HepG2 (cell line): ENCODE measurements at regions not wholly inside any gene's neighbourhood (a gene's known extent, or its start where the extent isn't known, plus 50 kb on each side); places are given as distances from the start of the nearest gene placed in this dataset.

Experiments used
- ATAC-seq: fragments of 200-7000 bp; cut with Tn5 transposase; 3 replicates; pipeline ENCODE4 v1.9.1; 2020; ENCODE audit warnings: mild to moderate bottlenecking, moderate library complexity
- BruUV-seq: library from RNA; stranded (reverse); fragments of 400-500 nt; replicated peaks from 2 replicates; lab custom pipeline; 2021; lab: Mats Ljungman, UMichigan
- CTCF ChIA-PET: fragments of 300-600 bp; formaldehyde crosslinking; extraction: SDS; loops from one replicate; lab custom pipeline; 2021; ENCODE audit warnings: low total read pairs, inconsistent platforms, low intra/inter-chr PET ratio; lab: Yijun Ruan, JAX
- POLR2A ChIA-PET: fragments of 350-600 bp; sonication (Branson Sonifier 250); formaldehyde crosslinking; loops from one replicate; lab custom pipeline; 2020; ENCODE audit warnings: antibody characterized with exemption, inconsistent platforms; lab: Yijun Ruan, JAX
- DNase-seq: peaks from one replicate; pipeline ENCODE4 v3.0.0-alpha.2; 2015; ENCODE audit warnings: low spot score
- FAIRE-seq: peaks from 3 replicates; lab custom pipeline; 2011; peaks lifted over from hg19 to GRCh38; lab: Jason Lieb, UNC
- H2AFZ ChIP-seq: one replicate; pipeline ENCODE4 v1.6.1; 2011; ENCODE audit warnings: low read length, inconsistent platforms
- H3K27ac ChIP-seq: fragments of 300-600 bp; 3 replicates; pipeline ENCODE4 v1.8.0; 2011; ENCODE audit warnings: mixed run types, mild to moderate bottlenecking, mixed read lengths, low read length, inconsistent platforms; ENCODE audit not compliant: insufficient read depth; ENCODE audit errors: extremely low read length
- H3K27me3 ChIP-seq, 2 experiments: fragments of 200-600 bp in 1 of 2; 2 replicates in 1 of 2; 3 replicates in 1 of 2; pipeline versions ENCODE4 v1.6.0 to v1.8.0; 2011; ENCODE audit warnings: low read length in 2 of 2, mild to moderate bottlenecking in 2 of 2, moderate library complexity in 2 of 2, inconsistent platforms in 1 of 2; ENCODE audit not compliant: insufficient read depth in 2 of 2, control insufficient read depth in 1 of 2
- H3K36me3 ChIP-seq, 2 experiments: fragments of 200-600 bp in 1 of 2; replicated peaks in 1 of 2; 2 replicates in 1 of 2; 3 replicates in 1 of 2; pipeline versions ENCODE4 v1.5.1 to v1.8.0; 2011; ENCODE audit warnings: low read length in 2 of 2, inconsistent platforms in 1 of 2; ENCODE audit not compliant: insufficient read depth in 2 of 2, control insufficient read depth in 1 of 2
- H3K4me1 ChIP-seq: 2 replicates; pipeline ENCODE4 v1.5.1; 2012; ENCODE audit warnings: low read length, inconsistent platforms; ENCODE audit not compliant: insufficient read depth
- H3K4me2 ChIP-seq: 2 replicates; pipeline ENCODE4 v1.6.0; 2011; ENCODE audit warnings: low read depth, low read length, inconsistent platforms
- H3K4me3 ChIP-seq, 3 experiments: fragments of 200-600 bp in 1 of 3; sonication (generic), shearing (Covaris generic) in 1 of 3; replicated peaks in 1 of 3; 2 replicates each; pipeline ENCODE4 v1.5.1; 2011 to 2016; ENCODE audit warnings: low read length in 3 of 3, inconsistent platforms in 2 of 3, low read depth in 2 of 3, mild to moderate bottlenecking in 2 of 3, control low read depth in 1 of 3, mixed read lengths in 1 of 3; ENCODE audit not compliant: insufficient read depth in 1 of 3
- H3K79me2 ChIP-seq: one replicate; pipeline ENCODE4 v1.6.1; 2011; ENCODE audit warnings: low read length, inconsistent platforms; ENCODE audit not compliant: insufficient read depth
- H3K9ac ChIP-seq: 2 replicates; pipeline ENCODE4 v1.6.0; 2011; ENCODE audit warnings: mild to moderate bottlenecking, low read depth, low read length, inconsistent platforms; ENCODE audit not compliant: insufficient read depth
- H3K9me3 ChIP-seq: 2 replicates; pipeline ENCODE4 v1.5.1; 2012; ENCODE audit warnings: mild to moderate bottlenecking, low read length
- H4K20me1 ChIP-seq: 2 replicates; pipeline ENCODE4 v1.6.0; 2011; ENCODE audit warnings: inconsistent platforms, mild to moderate bottlenecking, low read length, moderate library complexity; ENCODE audit not compliant: insufficient read depth
- HOXA3 ChIP-seq: sonication (generic); formaldehyde crosslinking; IDR thresholded peaks from 2 replicates; pipeline ENCODE4 v1.5.0; 2020; ENCODE audit warnings: missing genetic modification reagents
- HOXA9 ChIP-seq: sonication (generic); formaldehyde crosslinking; IDR thresholded peaks from 2 replicates; pipeline ENCODE4 v1.8.1; 2022; ENCODE audit warnings: missing genetic modification reagents, mild to moderate bottlenecking, moderate library complexity, borderline replicate concordance
- IKZF1 ChIP-seq: fragments of 450-650 bp; IDR thresholded peaks from 2 replicates; pipeline ENCODE4 v1.7.1; 2016
- SP140L ChIP-seq: sonication (generic); formaldehyde crosslinking; IDR thresholded peaks from 2 replicates; pipeline ENCODE4 v1.4.0; 2020; ENCODE audit warnings: missing genetic modification reagents, borderline replicate concordance
- TBL1XR1 ChIP-seq: fragments of 150-350 bp; IDR thresholded peaks from 2 replicates; pipeline ENCODE4 v1.6.1; 2014; ENCODE audit warnings: borderline replicate concordance, low read length; ENCODE audit not compliant: partially characterized antibody
- ZSCAN29 ChIP-seq: sonication (generic); formaldehyde crosslinking; conservative IDR thresholded peaks from 2 replicates; pipeline ENCODE4 v1.4.0; 2020; ENCODE audit warnings: mild to moderate bottlenecking, missing genetic modification reagents
- WGBS: methylation state at CpG from one replicate; pipeline ENCODE4 v1.1.6; 2017; ENCODE audit warnings: low lambda C conversion rate; 5-methylcytosine and 5-hydroxymethylcytosine counted together
- in situ Hi-C: cut with HindIII; loops from 2 replicates; pipeline ENCODE4 v1.10.0; 2017; ENCODE audit warnings: low pct_unique_long_range_greater_than_20kb; ENCODE audit not compliant: extremely low pct_ligation_motif_present
- intact Hi-C: fragments of 100-400 bp; cut with micrococcal nuclease; formaldehyde crosslinking; loops from one replicate; pipeline ENCODE4 v1.10.0; 2022; ENCODE audit not compliant: unreplicated experiment
- TF ChIP-seq, protein P1 (sequence below): sonication (generic); formaldehyde crosslinking; IDR thresholded peaks from 2 replicates; pipeline ENCODE4 v1.5.1; 2020; ENCODE audit warnings: missing genetic modification reagents, mild to moderate bottlenecking, borderline replicate concordance
- TF ChIP-seq, protein P2 (sequence below): sonication (generic); formaldehyde crosslinking; IDR thresholded peaks from 2 replicates; pipeline ENCODE4 v1.4.0; 2020; ENCODE audit warnings: missing genetic modification reagents
- TF ChIP-seq, protein P3 (sequence below): sonication (generic); formaldehyde crosslinking; IDR thresholded peaks from 2 replicates; pipeline ENCODE4 v1.4.0; 2020; ENCODE audit warnings: missing genetic modification reagents
- TF ChIP-seq, protein P4 (sequence below): sonication (generic); formaldehyde crosslinking; IDR thresholded peaks from 2 replicates; pipeline ENCODE4 v1.4.0; 2020; ENCODE audit warnings: missing genetic modification reagents, borderline replicate concordance
- TF ChIP-seq, protein P5 (sequence below): sonication (generic); formaldehyde crosslinking; IDR thresholded peaks from 2 replicates; pipeline ENCODE4 v1.4.0; 2020; ENCODE audit warnings: mild to moderate bottlenecking, missing genetic modification reagents
- TF ChIP-seq, protein P6 (sequence below): sonication (generic); formaldehyde crosslinking; IDR thresholded peaks from 2 replicates; pipeline ENCODE4 v1.4.0; 2020; ENCODE audit warnings: missing genetic modification reagents, borderline replicate concordance

DNA sequence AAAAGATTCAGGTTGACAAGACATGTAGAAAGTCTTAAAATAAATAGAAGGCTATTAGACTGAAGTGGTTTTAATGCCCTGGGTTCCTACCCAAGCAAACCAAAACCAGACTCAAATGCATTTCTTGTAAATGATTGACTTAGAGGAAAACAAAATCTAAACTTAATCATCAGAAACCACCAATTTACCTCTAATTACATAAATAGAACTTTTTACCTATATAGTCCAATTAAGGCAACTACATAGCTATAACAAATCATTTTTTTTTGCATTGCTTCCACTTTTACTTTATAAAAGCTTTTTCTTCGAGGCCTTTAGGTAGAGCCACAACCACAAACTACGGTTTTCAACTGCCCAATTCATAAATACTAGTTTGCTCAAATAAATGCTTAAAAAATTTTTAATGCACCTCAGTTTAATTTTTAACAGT, 231.3 kb upstream of the ARHGEF26 start:
- no peak overlapping the region for H3K9ac ChIP-seq
- DNase-seq (no peak), ATAC-seq (no peak), FAIRE-seq (no peak)
- no peak overlapping the region for H3K4me2 ChIP-seq
- no peaks in the 10 kb centered on the region for H4K20me1 ChIP-seq
- ChIA-PET CTCF (no interaction called here), POLR2A (no interaction called here)
- BruUV-seq, result no TSS peak
- no peaks in the 10 kb centered on the region for H3K36me3 ChIP-seq
- in situ Hi-C loops, result no loop called here
- no peak for TF ChIP-seq ZSCAN29
- TF ChIP-seq, protein P1, sequence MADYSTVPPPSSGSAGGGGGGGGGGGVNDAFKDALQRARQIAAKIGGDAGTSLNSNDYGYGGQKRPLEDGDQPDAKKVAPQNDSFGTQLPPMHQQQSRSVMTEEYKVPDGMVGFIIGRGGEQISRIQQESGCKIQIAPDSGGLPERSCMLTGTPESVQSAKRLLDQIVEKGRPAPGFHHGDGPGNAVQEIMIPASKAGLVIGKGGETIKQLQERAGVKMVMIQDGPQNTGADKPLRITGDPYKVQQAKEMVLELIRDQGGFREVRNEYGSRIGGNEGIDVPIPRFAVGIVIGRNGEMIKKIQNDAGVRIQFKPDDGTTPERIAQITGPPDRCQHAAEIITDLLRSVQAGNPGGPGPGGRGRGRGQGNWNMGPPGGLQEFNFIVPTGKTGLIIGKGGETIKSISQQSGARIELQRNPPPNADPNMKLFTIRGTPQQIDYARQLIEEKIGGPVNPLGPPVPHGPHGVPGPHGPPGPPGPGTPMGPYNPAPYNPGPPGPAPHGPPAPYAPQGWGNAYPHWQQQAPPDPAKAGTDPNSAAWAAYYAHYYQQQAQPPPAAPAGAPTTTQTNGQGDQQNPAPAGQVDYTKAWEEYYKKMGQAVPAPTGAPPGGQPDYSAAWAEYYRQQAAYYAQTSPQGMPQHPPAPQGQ (CRISPR knock-in tag), result no peak
- TF ChIP-seq SP140L (CRISPR knock-in tag), result no peak
- TF ChIP-seq, protein P2, sequence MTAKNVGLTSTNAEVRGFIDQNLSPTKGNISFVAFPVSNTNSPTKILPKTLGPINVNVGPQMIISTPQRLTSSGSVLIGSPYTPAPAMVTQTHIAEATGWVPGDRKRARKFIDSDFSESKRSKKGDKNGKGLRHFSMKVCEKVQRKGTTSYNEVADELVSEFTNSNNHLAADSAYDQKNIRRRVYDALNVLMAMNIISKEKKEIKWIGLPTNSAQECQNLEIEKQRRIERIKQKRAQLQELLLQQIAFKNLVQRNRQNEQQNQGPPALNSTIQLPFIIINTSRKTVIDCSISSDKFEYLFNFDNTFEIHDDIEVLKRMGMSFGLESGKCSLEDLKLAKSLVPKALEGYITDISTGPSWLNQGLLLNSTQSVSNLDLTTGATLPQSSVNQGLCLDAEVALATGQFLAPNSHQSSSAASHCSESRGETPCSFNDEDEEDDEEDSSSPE (CRISPR knock-in tag), result no peak
- TF ChIP-seq, protein P3, sequence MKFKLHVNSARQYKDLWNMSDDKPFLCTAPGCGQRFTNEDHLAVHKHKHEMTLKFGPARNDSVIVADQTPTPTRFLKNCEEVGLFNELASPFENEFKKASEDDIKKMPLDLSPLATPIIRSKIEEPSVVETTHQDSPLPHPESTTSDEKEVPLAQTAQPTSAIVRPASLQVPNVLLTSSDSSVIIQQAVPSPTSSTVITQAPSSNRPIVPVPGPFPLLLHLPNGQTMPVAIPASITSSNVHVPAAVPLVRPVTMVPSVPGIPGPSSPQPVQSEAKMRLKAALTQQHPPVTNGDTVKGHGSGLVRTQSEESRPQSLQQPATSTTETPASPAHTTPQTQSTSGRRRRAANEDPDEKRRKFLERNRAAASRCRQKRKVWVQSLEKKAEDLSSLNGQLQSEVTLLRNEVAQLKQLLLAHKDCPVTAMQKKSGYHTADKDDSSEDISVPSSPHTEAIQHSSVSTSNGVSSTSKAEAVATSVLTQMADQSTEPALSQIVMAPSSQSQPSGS (CRISPR knock-in tag), result no peak
- TF ChIP-seq, protein P4, sequence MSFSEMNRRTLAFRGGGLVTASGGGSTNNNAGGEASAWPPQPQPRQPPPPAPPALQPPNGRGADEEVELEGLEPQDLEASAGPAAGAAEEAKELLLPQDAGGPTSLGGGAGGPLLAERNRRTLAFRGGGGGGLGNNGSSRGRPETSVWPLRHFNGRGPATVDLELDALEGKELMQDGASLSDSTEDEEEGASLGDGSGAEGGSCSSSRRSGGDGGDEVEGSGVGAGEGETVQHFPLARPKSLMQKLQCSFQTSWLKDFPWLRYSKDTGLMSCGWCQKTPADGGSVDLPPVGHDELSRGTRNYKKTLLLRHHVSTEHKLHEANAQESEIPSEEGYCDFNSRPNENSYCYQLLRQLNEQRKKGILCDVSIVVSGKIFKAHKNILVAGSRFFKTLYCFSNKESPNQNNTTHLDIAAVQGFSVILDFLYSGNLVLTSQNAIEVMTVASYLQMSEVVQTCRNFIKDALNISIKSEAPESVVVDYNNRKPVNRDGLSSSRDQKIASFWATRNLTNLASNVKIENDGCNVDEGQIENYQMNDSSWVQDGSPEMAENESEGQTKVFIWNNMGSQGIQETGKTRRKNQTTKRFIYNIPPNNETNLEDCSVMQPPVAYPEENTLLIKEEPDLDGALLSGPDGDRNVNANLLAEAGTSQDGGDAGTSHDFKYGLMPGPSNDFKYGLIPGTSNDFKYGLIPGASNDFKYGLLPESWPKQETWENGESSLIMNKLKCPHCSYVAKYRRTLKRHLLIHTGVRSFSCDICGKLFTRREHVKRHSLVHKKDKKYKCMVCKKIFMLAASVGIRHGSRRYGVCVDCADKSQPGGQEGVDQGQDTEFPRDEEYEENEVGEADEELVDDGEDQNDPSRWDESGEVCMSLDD (CRISPR knock-in tag), result no peak
- no peak for TF ChIP-seq HOXA3 (CRISPR knock-in tag)
- TF ChIP-seq TBL1XR1, result no peak
- no peak for TF ChIP-seq IKZF1
- TF ChIP-seq, protein P5, sequence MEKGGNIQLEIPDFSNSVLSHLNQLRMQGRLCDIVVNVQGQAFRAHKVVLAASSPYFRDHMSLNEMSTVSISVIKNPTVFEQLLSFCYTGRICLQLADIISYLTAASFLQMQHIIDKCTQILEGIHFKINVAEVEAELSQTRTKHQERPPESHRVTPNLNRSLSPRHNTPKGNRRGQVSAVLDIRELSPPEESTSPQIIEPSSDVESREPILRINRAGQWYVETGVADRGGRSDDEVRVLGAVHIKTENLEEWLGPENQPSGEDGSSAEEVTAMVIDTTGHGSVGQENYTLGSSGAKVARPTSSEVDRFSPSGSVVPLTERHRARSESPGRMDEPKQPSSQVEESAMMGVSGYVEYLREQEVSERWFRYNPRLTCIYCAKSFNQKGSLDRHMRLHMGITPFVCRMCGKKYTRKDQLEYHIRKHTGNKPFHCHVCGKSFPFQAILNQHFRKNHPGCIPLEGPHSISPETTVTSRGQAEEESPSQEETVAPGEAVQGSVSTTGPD (CRISPR knock-in tag), result no peak
- TF ChIP-seq, protein P6, sequence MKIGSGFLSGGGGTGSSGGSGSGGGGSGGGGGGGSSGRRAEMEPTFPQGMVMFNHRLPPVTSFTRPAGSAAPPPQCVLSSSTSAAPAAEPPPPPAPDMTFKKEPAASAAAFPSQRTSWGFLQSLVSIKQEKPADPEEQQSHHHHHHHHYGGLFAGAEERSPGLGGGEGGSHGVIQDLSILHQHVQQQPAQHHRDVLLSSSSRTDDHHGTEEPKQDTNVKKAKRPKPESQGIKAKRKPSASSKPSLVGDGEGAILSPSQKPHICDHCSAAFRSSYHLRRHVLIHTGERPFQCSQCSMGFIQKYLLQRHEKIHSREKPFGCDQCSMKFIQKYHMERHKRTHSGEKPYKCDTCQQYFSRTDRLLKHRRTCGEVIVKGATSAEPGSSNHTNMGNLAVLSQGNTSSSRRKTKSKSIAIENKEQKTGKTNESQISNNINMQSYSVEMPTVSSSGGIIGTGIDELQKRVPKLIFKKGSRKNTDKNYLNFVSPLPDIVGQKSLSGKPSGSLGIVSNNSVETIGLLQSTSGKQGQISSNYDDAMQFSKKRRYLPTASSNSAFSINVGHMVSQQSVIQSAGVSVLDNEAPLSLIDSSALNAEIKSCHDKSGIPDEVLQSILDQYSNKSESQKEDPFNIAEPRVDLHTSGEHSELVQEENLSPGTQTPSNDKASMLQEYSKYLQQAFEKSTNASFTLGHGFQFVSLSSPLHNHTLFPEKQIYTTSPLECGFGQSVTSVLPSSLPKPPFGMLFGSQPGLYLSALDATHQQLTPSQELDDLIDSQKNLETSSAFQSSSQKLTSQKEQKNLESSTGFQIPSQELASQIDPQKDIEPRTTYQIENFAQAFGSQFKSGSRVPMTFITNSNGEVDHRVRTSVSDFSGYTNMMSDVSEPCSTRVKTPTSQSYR (CRISPR knock-in tag), result no peak
- no peak for TF ChIP-seq HOXA9 (CRISPR knock-in tag)
- no peaks in the 10 kb centered on the region for H3K4me1 ChIP-seq
- no peaks in the 10 kb centered on the region for H3K79me2 ChIP-seq
- H3K27me3 ChIP-seq, result no peaks in the 10 kb centered on the region
- no peak overlapping the region for H2AFZ ChIP-seq
- 0% methylated on average over 2 of the region's 2 CpGs for whole genome bisulfite sequencing
- intact Hi-C loops, result no loop called here
- H3K9me3 ChIP-seq, result no peaks in the 10 kb centered on the region
- H3K27ac ChIP-seq, result no peak overlapping the region
- H3K4me3 ChIP-seq, result no peak overlapping the region
